NOMO-1 treated with dmso at 0.1 percent for 144 hours (cell line): ENCODE measurements at regions not wholly inside any gene's neighbourhood (a gene's known extent, or its start where the extent isn't known, plus 50 kb on each side); places are given as distances from the start of the nearest gene placed in this dataset.

ENCODE experiments used
- DNase-seq: peaks from one replicate; lab custom pipeline; 2025; ENCODE audit not compliant: unreplicated experiment; lab: John Stamatoyannopoulos, UW

DNA sequence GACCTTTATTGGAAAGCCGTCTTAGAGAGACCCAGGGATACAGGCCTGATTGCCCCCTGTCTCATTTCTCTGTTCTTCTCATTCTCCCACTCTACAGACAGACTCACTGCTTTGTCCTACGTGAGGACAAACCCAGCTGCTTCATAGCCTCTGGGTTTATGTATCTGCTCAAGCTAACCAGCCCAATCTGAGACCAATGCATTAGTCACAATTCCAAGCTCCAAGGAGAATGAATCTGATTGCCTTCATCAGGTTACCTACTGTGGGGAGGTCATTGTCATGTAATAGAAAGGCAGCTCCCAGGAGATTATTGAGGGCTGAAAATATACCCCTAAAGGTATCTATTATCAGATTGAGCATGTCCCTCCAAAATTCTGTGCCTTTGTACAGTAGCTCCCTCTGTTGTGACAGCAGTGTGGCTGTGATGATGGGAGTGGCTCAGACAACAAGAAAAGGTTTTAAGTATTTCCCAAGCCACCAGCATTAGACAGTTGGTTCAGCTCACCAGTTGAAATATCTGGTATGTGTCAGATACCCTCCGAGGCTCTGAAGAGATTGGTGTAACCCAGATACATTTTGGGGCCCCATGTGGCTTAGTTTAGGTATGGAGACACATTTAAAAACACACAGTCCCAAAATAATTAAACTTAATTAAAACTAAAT, 123.1 kb upstream of the EEPD1 start:
- DNase-seq, result no peak

- DNase-seq, result no peak
Observed at GRCh38 chr7:36032361-36032818, 120.7 kb upstream of the EEPD1 start.

DNA sequence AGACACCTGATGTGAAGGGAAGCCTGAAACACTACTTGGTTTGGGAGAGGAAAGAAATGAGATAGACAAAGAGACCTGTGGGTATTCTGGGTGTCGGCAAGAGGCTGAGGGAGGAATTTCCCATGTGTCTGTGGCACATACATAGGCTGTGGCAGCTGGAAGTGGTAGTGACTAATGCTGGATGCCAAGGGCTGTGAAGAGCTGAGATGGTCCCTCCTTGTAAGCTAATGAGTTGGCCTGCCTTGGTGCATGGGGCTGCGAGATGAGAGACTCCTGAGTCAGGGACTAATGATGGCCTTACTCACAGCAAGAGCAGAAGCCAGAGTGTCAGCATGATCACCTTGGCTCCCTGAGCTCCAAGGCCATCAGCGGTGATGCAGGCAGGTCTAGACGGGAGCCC, 119.0 kb upstream of the EEPD1 start:
- DNase-seq, result no peak

DNA sequence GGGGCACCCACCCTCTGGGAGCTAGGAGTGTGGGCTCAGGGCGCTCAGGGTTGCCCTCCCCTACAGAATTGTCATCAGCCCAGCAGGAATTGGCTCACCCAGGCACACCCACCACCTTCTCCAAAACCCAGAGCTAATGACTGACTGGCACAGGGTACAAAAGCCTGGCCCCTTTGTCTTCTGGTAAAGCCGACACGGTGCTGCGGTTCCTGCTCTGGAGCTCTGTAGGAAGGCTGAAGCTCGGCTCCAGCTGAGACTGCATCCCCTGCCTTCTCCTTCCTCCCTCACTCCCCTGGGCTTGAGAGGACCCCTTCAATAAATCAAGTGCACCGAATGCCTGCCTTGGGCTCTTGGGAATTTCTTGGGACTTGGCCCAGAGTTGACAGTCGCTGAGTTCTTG, 117.9 kb upstream of the EEPD1 start:
- DNase-seq, result no peak

- DNase-seq, result no peak
Observed at GRCh38 chr7:36036590-36036989, 116.5 kb upstream of the EEPD1 start.

GRCh38 chr7:36037121-36037662, 115.9 kb upstream of the EEPD1 start:
- no peak for DNase-seq

DNA sequence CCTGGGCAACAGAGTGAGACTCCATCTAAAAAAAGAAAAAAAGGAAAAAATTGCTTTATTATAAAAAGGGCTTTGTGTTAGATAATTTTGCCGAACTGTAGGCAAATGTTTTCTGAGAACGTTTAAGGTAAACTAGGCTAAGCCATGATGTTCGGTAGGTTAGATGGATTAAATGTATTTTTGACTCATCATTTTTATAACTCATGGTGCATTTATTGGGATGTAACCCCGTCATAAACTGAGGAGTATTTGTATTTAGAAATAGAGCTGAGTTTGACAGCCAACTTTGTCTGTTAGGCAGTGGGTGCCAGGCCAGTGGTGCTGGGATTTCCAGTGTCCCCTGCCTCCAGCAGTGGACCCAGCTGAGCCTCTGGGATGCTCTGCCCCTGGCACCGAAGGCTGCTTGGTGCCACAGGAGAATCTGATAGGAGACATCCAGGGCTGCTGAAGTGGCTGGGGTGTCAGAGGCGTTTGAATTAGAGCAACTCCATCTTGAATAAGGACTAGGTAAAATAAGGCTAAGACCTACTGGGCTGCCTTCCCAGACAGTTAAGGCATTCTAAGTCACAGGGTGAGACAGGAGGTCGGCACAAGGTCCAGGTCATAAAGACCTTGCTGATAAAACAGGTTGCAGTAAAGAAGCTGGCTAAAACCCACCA, 114.9 kb upstream of the EEPD1 start:
- no peak for DNase-seq

DNA sequence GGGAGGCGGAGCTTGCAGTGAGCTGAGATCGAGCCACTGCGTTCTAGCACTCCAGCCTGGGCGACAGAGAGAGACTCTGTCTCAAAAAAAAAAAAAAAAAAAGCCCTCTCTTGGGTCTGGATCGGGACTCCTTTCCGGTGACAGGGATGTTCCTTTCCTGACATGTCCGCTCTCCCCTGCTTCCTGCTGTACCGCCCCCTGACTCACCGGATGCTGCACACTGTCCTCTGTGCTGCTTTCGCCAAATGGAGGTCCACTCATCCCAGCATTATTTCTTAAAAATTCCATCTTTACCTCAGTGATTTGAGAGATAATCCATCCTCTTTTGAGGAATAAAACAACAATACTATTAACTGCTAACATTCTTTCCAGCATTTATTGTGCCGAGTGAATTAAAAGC, 113.8 kb upstream of the EEPD1 start:
- DNase-seq, result no peak

DNA sequence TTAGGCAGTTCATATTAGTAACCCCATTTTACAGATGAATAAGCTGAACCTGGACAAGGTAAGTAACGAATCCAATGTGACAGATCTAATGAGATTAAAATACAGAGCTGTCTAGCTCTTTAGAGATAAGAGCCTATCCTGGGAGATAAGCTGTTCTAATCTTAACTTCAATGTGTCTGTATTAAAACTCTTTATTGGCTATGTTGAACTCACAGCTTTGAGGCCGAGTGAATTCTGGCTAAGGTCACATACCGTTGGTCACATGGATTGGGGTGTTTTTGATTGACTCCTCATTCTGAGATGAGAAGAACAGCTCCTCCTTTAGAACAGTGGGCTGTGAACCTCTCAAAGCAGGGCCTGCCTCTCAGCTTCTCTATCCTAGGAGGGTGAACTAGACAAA, 113.4 kb upstream of the EEPD1 start:
- DNase-seq, result no peak

DNA sequence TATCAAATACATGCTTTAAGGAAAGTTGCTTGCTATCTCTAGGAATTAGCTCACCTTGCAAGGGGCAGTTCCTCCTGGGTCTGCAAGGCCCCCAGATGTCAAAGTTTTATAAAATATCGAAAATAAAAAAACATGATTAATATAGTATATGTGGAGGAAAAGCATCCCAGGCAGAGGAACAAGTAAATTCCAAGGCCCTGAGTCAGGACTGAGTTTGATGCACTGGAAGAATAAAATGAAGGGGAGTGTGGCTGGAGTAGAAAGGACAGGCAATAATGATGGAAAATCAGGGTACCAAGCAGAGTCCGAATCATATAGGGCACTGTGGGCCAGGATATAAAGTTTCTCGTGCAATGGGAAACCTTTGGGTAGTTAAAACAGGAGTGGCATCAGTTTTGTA, 112.4 kb upstream of the EEPD1 start:
- no peak for DNase-seq

GRCh38 chr7:36044101-36044892, 108.8 kb upstream of the EEPD1 start:
- no peak for DNase-seq

DNA sequence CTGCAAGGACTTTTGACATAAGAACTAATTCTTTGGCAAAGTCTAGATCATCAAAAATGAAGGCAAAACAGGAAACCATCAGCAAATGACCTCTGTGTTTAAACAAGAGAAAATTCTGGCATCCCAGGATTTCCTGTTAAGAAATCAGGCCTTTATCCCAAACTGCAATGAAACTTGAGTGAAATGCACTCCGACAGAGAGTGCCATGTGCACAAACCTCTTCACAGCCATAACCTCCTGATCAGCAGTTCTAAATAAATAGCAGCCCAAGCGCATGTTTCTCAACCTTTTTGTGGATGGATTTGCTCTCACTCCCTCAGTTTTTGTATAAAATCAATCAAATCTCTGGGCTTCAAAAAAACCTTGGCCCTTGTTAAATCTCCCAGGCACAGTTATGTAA, 107.7 kb upstream of the EEPD1 start:
- no peak for DNase-seq

- DNase-seq, result no peak
Observed at GRCh38 chr7:36045830-36046341, 107.2 kb upstream of the EEPD1 start.

DNA sequence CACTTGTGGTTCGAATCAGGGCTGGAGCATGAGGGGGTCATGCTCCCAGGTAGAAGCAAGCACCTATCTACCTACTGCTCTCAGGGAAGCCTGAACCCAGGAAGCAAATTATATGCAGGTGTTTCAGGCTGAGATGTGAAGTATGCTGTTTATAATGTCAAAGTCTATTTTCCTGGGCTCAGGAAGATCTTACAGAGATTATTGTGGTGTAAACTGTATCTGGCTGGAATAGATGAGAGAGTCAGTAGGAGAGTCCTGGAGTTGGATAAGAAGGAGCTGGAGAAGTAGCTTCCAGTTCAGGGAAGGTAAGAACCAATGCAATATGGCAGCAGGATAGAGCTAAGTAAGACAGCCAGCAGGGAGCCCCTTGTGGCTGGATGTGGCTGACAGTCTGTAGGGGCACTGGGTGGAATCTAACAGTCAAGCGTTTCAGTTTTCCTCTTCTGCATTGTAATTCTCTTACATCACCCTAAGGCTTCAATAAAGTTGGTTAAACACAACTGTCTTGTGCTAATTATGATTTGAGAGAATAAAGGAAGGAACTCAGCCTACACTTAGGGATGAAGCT, 105.9 kb upstream of the EEPD1 start:
- peak; percentile 67 for DNase-seq

- peak; percentile 79 for DNase-seq
Observed at GRCh38 chr7:36048141-36048901, 104.7 kb upstream of the EEPD1 start.

GRCh38 chr7:36048902-36049240, 104.2 kb upstream of the EEPD1 start:
- DNase-seq, result no peak

DNA sequence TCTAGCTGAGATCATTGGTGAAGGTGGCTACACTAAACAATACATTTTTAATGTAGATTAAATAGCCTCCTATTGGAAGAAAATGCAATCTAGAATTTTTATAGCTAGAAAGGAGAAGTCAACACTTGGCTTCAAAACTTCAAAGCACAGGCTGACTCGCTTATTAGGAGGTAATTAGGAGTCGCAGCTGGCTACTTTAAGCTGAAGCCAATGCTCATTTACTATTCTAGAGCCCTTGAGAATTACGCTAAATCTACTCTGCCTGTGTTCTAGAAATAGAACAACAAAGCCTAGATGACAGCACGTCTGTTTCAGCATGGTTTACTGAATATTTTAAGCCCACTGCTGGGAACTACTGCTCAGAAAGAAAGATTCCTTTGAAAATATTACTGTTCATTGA, 101.6 kb upstream of the EEPD1 start:
- no peak for DNase-seq

DNA sequence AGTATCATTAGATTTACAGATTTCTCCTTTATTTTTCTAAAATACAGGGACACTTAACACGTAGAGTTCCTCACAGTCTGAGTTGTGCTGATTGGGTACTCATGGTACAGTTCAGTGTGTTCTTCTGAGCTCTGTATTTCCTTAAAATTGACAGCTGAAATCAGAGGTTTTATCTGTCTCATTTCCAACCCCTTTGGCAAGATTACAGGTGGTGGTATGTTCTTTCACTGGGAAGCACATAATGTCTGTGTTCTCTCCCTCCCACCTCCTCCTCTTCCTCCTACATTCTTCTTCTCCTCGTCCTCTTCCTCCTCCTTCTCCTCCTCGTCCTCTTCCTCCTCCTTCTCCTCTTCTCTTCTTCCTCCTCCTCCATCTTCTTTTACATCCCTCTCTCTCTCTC, 99.5 kb upstream of the EEPD1 start:
- no peak for DNase-seq

GRCh38 chr7:36054637-36055036, 98.4 kb upstream of the EEPD1 start:
- no peak for DNase-seq

DNA sequence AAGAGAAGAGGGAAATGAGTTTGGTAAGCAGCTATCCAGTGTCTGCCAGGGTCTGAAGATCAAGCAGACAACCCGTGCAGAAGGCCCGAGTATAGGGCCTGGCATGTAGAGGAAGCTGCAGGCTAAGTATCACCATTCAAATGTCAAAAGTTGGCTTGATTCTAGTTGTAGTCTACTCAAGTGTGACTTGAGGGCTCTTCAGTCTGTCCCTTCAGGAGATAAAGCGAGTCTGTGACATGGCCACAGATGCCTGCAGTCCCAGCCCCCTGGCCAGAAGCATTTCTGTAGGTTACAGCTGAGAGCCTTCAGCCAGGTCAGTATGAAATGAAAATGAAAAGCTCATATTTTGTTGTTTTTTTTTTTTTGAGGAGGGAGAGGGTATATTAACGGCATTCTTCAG, 97.8 kb upstream of the EEPD1 start:
- no peak for DNase-seq

DNA sequence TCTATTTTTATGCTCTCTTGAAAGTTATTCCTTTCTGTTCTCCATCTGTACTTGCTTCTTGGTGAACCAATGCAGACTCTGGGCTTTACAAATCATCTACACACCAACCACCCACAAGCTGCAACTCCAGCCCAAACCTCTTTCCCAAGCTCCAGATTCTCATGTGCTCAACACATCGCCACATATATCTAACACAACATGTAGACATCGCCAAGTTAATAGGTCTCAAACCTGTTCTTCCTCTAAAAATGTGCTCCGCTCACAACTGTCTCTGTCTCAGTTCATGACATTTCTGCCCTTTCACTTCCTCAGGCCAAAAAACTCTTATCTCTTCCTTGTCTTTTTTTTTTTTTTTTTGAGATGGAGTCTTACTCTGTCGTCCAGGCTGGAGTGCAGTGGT, 95.7 kb upstream of the EEPD1 start:
- DNase-seq, result peak; percentile 55
